GM21526 (cell line): ENCODE measurements at regions not wholly inside any gene's neighbourhood (a gene's known extent, or its start where the extent isn't known, plus 50 kb on each side); places are given as distances from the start of the nearest gene placed in this dataset.

Experiments used
- ATAC-seq: cut with Tn5 transposase; IDR thresholded peaks from one replicate; pipeline ENCODE4 v1.9.1; 2021; ENCODE audit warnings: moderate library complexity; ENCODE audit not compliant: unreplicated experiment, low FRiP score

DNA sequence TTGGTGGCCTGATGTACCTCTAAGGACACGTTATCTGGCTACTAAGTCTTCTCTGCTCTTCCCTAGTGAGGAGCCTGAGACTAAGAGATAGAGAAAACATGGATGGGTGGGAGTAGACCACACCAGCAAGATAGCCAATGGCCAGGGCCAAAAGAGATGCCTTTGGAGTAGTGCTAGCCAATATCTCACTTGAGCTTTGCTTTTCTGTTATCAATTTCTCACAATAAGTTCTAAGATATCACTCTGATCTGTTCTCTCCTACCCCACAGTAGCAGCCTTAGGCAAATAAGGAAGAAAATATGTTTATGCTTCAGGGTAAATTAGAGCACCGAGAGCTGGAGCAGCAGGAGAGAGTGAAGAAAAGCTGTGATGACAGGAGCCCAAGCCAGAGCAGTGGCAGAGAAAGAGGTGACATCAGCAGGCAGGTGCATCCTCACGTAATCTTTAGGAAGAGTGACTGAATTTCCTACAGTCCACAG, 343.9 kb upstream of the NOCT start:
- no peak for ATAC-seq

DNA sequence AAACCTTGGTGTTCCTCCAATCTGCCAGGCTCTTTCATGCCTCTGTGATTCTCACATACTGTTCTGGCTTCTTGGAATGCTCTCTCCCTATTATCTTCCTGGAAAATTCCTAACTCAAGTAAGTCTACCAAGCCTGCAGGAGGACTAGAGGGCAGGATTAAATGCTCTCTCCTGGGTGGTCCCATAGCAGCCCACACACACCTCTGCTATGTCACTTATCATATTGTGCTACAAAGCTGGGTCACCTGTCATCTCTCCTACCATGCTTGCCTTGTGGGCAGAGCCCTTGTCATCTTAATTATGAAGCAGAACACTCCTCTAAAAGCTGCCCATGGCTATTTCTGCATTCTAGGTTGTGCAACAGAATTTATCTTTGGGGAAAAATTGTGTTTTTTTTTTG, 344.5 kb upstream of the NOCT start:
- no peak for ATAC-seq

DNA sequence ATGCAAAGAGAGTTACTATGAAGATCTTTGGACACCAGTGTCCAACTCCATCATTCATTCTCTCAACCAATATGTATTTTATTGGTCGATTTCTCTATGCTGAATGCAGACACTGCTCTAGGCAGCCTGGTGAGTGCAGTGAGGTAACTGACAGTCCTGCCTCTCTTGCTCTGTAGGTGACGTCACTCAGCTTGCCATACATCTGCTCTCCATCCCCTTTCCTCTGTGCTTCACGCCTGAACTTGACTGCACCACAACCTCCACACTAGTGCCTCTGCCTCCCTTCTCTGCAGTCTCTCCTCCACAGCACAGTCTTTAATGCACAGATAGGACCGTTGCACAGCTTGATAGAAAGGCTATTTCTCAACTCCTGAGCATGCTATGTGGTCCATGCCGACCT, 344.9 kb upstream of the NOCT start:
- ATAC-seq = no peak

DNA sequence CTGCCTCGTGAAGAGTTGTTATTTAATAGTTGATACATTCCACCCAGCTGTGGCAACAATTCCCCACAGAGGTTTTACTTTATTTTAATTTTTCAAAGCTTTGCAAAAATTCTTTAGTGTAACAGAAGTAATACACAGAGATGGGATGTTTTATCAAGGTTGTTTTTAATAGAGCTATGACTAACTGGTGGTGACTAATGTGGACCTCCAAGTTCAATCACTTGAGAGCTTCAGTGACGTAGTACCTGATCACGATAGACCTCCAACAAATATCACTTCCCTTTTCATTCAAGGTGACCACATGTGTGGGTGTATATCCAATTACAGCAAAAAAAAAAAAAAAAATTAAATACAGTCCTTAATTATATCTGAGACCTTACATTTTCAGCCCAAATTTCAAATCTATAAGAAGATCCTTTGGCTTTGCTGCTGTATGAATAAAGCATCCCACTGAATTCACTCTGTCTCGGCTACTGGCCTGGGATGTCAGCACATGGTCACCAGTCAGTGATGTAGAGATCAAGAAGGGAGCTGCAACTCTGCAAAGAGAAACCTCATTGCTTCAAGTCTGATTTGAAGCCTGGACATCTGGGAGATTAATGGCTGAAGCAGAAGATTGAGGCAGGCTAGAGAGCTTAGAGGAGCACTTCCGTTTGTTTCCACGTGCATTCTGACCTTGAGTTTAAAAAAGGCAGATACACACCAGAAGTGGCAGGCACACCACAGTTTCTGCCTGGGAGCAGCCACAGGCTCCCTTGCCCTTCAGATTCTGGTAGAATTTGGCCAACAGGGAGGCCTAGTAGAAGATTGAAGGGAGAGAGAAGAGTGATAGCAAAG, 345.9 kb upstream of the NOCT start:
- ATAC-seq = no peak

DNA sequence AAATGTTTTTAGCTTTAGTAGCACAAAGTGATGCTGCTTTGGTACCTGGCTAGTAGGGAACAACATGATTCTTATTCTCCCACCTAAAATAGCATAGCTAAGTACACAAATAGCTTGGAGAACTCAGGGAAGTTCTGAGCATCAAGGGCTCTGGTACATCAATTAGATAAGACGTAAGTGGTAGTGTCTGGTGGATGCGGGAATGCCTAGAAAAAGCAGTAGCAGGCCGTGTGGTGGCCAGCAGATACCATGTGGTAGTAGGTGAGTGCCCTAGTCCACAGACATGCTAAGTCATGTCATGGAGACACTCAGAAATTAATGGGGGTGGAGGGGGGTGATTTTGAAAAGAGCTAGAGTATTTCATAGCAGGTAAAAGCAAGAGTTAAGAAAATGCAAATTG, 347.3 kb upstream of the NOCT start:
- ATAC-seq = no peak

DNA sequence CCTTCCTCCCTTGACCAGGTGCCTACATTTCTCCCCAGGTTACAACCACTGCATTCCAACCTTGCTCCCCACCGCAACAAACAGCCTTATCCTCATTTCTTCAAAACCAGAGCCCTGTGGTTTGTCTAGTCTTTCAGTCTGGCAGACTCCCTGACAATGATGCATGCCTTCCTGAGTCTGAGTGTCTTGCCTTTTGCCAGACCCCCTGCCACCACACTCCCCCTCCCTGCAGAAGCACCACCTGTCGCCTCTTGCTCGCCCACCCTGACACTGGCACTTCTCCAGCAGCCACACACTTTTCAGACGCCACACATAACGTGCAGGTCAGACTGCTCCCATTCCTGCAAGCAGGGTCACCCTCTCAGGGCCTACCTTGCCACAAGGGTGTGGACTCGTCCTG, 349.2 kb upstream of the NOCT start:
- no peak for ATAC-seq

DNA sequence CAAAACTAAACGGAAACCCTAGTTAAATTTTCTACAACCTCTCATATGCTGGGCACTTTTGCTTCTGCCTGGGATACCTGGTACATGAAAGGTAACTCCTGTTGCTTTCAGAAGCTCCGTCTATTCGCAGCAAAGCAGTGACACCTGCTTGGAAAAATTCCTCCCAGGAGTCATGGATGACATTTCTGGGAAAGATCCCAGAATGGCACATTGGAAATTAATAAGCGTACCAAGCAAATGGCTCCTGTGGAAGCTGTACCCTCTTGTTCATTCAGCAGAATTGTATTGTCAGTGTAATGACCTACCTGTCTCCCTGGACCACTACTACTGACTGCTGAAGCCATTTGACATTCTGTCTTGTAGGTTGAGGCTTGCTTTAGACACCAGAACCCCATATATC, 349.7 kb upstream of the NOCT start:
- ATAC-seq = no peak

DNA sequence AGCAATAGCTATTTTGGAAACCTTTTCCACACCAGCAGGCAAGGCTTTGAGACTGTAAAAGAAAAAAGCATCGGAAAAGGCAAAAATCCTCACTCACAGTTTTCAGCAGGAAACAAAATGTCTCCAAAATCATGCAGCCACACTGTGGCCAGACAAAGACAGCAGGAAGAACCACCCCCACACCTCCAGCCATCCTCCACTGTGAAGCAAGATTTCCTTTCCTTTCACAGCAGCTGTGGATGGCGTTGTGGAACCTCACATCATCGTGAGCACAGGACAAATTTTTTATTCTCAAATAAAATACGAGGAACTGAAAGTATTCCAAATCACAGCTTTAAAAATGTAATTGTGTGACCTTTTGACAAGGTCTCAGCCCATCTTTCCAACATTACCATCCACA, 351.7 kb upstream of the NOCT start:
- ATAC-seq = no peak

DNA sequence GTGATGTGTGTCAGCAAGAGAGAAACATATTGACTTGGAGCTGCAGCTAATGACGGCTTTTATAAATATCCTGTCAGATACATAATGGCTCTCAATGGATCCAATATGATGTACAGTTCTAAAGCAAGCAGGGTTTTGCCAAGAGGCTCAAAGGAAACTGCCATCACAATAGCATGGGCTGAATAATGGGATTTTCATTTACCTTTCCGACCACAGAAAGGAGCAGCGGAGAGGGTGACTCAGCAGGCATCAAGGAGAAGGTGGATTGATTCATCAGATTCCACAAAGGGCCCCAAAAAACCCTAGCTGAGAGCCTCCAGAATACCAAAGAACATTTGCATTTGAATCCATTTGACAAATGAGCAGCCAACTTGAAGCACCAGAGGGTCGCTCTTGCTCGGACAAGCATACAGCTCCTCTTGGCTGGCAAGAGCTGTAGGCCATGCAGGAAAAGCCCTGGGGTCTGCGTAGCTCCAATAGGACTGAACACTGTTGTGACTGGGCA, 355.7 kb upstream of the NOCT start:
- ATAC-seq = no peak

DNA sequence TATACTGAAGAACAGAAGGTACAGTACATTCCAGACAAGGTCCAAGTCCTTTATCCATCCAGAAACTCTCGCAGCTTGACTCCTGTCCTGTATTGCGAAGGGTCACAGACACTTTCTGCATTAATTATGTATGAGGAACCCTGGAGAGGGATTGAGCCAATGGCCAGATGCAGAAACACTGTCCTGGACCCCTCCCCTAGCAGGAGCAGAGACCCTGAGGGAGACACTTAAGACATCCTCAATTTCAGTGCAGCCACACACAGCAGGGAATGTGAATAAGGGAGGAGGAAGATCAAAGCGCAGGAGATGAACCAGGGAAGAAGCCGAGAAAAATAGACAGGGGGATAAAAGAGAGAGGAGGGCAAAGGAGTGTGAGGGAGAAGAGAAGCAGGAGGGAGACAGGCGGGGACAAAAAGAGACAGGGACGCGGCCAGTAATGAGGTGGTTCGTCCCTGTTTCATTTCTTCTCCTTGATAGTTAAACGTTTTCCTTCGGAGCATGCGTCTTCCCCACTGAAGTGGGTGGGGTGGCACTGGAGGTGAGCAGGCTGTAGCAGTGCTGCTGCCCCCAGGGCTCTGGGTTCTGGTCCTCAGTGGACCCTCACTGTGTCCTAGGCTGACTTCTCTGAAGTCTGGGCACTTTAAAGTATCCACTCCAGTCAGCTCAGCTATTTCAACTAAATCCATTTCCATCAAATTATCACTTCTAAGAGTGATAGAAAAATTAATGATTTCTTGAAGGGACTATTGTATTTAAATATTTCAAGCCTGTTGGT, 356.4 kb upstream of the NOCT start:
- ATAC-seq = no peak

DNA sequence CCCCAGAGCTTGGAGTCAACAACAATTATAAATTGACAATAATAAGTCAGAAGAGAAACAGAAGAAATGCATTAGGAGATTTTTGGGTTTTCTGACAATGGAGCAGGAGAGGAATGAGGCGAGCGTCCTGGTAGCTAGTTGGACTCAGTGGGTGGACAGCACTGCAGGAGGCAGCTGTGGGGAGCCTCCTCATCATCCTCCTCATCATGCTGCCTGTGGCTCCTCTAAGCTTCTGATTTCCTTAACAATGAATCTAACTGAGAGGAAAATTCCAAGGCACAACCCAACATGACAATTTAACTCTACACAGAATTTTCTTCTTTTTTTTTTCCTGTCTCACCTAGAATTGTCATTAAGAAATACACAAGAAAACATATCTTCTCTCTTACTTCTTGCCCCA, 357.1 kb upstream of the NOCT start:
- ATAC-seq = no peak

DNA sequence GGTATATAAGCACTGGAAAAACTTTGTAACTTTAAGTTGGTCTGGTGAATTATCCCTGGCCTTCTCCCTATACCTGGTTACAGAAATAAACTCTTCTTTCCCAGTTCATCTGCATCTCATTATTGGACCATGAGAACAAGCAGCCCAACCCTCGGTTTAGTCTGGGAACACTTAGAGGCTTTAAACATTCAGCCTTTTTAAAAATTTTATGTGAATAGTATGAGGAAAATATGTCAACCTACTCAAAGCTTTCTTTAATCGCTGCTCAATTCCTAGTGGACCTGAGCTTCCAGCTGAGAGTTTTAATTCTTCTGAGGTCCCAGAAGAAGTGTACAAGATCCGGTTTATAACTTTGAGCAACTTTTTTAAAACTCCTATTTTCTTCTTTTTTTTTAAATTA, 358.6 kb upstream of the NOCT start:
- no peak for ATAC-seq

DNA sequence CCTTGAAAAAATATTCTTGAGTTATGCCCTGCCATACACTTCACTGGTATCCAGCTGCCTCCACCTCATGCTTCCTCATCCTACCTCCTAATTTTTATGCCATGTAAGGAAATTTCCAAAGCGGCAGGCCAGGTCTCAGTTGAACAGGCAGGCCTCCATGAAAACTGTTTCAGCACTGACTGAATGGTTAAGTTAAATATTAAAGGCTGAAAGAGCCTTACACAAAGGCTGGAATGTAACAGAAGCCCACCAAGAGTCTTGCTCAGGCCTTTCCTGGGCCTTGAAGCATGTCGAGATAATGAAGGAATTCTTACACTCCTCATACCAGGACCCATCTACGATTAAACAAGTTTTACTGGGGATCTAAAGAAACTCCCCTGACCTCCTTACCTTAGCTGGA, 359.6 kb upstream of the NOCT start:
- no peak for ATAC-seq

DNA sequence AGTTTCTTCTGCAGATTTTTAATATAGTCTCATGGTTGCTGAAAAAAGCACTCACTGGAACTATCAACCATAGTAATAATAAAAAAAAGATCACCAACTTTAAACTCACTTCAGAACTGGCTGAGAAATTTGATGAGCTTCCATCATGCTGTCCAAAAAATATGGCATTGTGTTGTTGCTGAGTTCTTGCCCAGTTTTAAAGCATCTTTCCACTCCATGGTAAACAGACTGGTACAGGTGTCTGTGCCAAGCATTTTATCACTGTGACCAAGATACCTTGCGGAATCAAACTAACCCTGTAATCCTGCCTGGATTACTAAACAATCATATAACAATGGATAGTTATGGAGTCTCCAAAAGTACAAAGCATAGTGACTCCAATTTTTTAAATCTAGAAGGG, 360.3 kb upstream of the NOCT start:
- ATAC-seq = no peak

DNA sequence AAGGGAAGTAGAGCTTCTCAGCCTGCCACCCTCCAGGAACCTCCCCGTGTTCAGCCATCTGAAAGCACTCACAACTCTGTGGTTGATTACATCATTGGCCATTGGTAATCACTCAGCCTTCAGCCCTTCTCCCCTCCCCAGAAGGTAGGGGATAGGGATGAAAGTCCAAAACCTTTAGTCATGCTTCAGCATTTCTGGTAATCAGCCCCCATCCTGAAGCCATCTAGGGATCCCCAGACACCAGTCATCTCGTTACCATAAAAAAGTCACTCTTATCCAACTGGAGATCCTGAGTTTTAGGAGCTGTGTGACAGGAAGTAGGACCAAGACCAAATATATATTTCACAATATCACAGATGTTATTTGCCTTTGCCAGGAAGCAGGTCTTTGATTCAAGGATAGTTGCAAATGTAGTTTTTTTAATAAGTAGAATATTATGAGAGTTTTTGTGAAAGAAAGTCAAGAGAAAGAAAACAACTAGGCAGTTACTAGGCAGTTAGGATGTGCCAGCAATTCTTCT, 364.6 kb upstream of the NOCT start:
- ATAC-seq = no peak

DNA sequence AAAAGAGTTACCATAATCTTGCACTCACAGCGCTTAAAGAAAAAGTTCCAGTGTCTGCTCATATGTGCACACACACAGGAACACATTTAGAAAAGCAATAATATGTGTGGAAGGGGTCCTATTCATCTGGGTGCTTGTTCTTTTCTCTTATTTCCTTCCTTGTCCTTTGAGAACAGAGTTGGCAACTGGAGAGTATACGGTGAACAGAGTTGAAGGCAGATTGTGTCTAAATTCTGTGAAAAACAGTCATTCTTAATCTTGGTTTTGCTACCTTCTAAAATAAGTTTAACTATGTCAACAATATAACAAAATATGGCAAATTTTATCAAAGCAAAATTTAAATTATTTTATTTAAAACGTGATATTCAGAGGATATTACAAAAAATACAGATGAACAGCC, 365.1 kb upstream of the NOCT start:
- no peak for ATAC-seq

DNA sequence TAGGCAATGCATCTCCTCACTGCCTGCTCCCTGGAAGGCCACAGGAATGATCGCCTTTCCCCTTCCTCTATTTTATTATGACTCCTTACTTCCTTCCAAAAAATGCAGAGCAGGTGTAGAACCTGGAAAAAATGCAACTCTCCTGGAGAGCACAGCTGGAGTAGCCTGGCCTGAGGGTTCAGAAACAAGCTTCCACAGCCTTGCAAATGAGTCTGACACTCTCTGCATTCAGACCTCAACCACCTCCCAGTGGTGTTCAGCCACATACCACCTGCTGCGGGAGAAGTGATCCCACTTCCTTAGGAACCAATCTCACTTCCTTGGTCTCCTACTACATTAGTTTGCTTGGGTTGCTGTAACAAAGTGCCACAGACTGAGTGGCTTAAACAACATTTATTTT, 368.1 kb upstream of the NOCT start:
- no peak for ATAC-seq

DNA sequence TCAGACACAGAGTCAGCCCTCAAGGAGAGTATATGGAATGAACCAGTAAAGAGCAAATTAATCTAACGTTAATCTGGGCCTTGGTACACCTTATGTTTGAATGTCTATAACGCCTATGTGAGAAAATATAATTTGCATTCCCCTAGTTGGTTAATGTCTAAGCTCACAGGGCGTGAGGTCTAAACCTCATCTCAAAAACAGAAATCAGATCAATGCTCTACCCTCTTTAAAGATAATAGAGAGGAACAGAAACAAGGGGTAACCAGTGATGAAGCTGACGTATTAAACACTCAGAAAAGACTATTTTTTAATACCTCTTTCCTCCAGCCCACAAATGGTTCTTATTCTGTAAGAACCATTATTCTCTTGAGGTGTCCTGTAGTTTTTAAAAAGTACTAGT, 369.2 kb upstream of the NOCT start:
- ATAC-seq = no peak

DNA sequence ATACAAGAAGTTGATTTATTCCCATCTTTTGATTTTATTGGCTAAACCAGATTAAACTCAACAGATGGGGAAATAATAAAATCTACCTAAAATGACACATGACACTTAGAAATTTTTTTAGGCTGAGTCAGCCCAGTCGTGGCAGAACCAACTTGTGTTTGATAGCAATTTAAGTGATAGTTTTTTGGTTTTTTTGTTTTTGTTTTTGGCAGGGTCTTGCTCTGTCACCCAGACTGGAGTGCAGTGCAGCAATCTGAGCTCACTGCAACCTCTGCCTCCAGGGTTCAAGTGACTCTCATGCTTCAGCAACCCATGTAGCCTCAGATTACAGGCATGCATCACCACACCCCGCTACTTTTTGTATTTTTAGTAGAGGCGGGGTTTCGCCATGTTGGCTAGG, 370.3 kb upstream of the NOCT start:
- ATAC-seq = no peak

DNA sequence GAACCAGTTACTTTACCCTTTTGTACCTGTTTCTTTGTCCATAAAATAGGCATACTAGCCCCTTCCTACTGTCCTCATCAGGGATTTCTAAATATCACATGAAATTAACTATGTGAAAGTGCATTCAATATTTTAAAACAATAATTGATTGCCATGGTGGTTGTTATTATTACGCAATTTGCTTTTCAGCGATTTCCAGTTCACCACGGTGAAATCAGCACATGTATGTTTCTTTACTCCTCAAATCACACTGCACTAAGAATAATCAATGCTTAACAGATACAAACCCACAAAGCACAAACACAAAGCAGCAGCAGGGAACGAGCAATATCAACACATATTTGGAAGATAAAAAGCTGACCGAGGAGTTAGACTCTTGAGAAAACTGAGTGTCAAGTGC, 371.3 kb upstream of the NOCT start:
- ATAC-seq = no peak

DNA sequence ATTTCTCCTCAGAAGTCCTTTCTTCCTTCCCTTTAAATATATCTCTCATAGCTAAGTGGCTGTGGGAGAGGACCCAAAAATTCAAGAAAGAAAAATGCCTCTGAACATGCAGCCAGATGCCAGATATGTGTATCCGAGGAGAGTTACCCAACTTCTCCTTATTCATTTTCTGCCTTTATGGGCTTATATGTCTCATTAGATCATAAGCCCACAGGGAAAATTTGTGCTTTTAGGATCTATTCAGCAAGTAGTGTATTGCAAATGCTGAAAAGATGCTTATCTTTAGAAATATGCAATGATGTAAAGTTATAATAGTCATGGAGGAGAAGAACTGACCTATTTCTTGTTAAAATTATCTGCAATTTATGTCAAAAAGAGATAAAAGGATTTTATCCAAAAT, 371.8 kb upstream of the NOCT start:
- ATAC-seq = no peak
